ENCODE measurements at regions not wholly inside any gene's neighbourhood (a gene's known extent, or its start where the extent isn't known, plus 50 kb on each side); places are given as distances from the start of the nearest gene placed in this dataset.

DNA sequence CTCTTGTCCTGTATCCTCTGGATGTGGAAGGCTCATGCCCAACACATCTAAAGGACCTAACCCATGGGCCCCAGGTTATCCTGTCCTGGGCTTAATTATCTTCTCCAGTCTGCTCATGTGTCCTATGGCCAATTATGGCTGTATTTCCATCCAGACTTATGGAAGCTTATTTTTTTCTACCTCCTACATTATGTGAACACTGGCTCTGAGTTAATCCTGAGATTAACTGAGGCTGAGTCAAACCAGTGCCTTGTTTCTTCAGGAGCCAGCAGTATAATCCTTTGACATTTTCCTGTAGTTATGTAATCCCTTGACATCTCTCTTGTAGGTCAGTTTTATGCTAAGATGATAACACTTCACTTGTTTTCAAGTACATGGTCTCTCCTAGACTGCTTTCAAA, 213.6 kb downstream of the PMAIP1 start:
- Histone ChIP-seq H3K36me3 (ENCODE audit: control insufficient read depth, insufficient read depth, low read length) (no peaks in the 10 kb centered on the region), H3K4me2 (ENCODE audit: extremely low read depth, insufficient read depth, low read length) (no peak overlapping the region), H3K4me1 (ENCODE audit: control insufficient read depth, extremely low read depth, insufficient read depth, low read length) (no peaks in the 10 kb centered on the region), H3K27me3 (ENCODE audit: control insufficient read depth, insufficient read depth, low read length) (no peaks in the 10 kb centered on the region), H3K79me2 (ENCODE audit: control insufficient read depth, insufficient read depth, low read length) (no peaks in the 10 kb centered on the region), H4K20me1 (ENCODE audit: control insufficient read depth, extremely low read depth, insufficient read depth, low read length) (no peaks in the 10 kb centered on the region), H3K27ac (ENCODE audit: insufficient read depth, low read length) (no peak overlapping the region), H3K9me3 (ENCODE audit: control insufficient read depth, insufficient read depth, low read depth, low read length) (no peaks in the 10 kb centered on the region), H3K9ac (ENCODE audit: insufficient read depth, low read length) (no peak overlapping the region), H3K4me3 (replicated peaks in 1 of 4; ENCODE audit: control extremely low read depth in 1 of 4, insufficient read depth in 1 of 4, low read depth in 3 of 4, low read length in 4 of 4) (no peak overlapping the region), H2AFZ (ENCODE audit: low read length) (no peak overlapping the region)
- DNase-seq (ENCODE audit: low read depth in 2 of 2) = no peak
- TF ChIP-seq, protein P1, sequence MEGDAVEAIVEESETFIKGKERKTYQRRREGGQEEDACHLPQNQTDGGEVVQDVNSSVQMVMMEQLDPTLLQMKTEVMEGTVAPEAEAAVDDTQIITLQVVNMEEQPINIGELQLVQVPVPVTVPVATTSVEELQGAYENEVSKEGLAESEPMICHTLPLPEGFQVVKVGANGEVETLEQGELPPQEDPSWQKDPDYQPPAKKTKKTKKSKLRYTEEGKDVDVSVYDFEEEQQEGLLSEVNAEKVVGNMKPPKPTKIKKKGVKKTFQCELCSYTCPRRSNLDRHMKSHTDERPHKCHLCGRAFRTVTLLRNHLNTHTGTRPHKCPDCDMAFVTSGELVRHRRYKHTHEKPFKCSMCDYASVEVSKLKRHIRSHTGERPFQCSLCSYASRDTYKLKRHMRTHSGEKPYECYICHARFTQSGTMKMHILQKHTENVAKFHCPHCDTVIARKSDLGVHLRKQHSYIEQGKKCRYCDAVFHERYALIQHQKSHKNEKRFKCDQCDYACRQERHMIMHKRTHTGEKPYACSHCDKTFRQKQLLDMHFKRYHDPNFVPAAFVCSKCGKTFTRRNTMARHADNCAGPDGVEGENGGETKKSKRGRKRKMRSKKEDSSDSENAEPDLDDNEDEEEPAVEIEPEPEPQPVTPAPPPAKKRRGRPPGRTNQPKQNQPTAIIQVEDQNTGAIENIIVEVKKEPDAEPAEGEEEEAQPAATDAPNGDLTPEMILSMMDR (conservative IDR thresholded peaks at IDR 0.05 in 1 of 2, IDR thresholded peaks at IDR 0.05 in 1 of 2; ENCODE audit: low read depth in 1 of 2, low read length in 2 of 2) = no peak
- TF ChIP-seq EZH2 (IDR thresholded peaks at IDR 0.05; ENCODE audit: low read length, missing control alignments) = no peak

DNA sequence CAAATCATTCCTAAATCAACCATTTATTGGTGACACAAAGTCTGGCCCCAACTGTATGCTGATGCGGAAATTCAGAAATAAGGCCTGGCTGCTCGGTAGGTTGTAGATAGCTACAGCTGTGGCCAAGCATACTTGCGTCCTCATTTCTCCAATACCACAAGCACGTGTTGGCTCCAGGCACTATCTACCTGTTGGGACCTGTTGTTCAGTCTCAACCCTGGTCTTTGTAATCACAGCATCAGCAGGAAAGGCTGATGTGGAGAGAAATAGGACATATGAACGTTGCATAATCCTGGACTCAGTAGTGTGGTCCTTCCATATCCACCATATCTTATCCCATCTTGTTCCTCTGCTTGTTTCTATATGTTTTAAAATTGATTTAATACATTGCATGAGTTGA, 212.6 kb downstream of the PMAIP1 start:
- H2AFZ ChIP-seq (ENCODE audit: low read length) = no peak overlapping the region
- no peak overlapping the region for H3K27ac ChIP-seq (ENCODE audit: insufficient read depth, low read length)
- no peaks in the 10 kb centered on the region for H4K20me1 ChIP-seq (ENCODE audit: control insufficient read depth, extremely low read depth, insufficient read depth, low read length)
- no peaks in the 10 kb centered on the region for H3K9me3 ChIP-seq (ENCODE audit: control insufficient read depth, insufficient read depth, low read depth, low read length)
- H3K4me1 ChIP-seq (ENCODE audit: control insufficient read depth, extremely low read depth, insufficient read depth, low read length) = no peaks in the 10 kb centered on the region
- TF ChIP-seq, protein P1 (conservative IDR thresholded peaks at IDR 0.05 in 1 of 2, IDR thresholded peaks at IDR 0.05 in 1 of 2; ENCODE audit: low read depth in 1 of 2, low read length in 2 of 2) = no peak
- no peak for TF ChIP-seq EZH2 (IDR thresholded peaks at IDR 0.05; ENCODE audit: low read length, missing control alignments)
- H3K27me3 ChIP-seq (ENCODE audit: control insufficient read depth, insufficient read depth, low read length) = no peaks in the 10 kb centered on the region
- no peak overlapping the region for H3K4me3 ChIP-seq (replicated peaks in 1 of 4; ENCODE audit: control extremely low read depth in 1 of 4, insufficient read depth in 1 of 4, low read depth in 3 of 4, low read length in 4 of 4)
- H3K79me2 ChIP-seq (ENCODE audit: control insufficient read depth, insufficient read depth, low read length) = no peaks in the 10 kb centered on the region
- H3K4me2 ChIP-seq (ENCODE audit: extremely low read depth, insufficient read depth, low read length) = no peak overlapping the region
- no peak overlapping the region for H3K9ac ChIP-seq (ENCODE audit: insufficient read depth, low read length)
- no peaks in the 10 kb centered on the region for H3K36me3 ChIP-seq (ENCODE audit: control insufficient read depth, insufficient read depth, low read length)
- DNase-seq (ENCODE audit: low read depth in 2 of 2) = no peak

DNA sequence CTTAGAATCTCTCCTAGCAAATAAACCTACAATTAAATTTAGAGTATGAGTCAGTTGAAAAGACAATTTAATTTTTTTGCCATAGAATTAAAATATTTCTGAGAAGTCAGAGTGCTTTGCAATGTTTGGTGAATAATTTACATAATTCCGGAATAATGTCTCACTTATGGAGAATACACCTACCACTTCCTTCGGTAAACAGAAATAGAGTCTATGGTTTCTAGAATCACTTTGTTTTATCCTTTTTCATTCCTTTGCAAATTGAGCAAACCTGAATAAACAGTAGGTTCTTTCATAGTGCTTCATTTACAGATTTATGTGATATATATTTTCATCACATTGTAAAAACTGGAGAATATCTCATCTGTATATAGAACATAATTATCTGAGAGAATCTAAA, 211.7 kb downstream of the PMAIP1 start:
- Histone ChIP-seq H3K36me3 (ENCODE audit: control insufficient read depth, insufficient read depth, low read length) (no peaks in the 10 kb centered on the region), H3K27ac (ENCODE audit: insufficient read depth, low read length) (no peak overlapping the region), H3K79me2 (ENCODE audit: control insufficient read depth, insufficient read depth, low read length) (no peaks in the 10 kb centered on the region), H3K4me3 (replicated peaks in 1 of 4; ENCODE audit: control extremely low read depth in 1 of 4, insufficient read depth in 1 of 4, low read depth in 3 of 4, low read length in 4 of 4) (no peak overlapping the region), H3K4me2 (ENCODE audit: extremely low read depth, insufficient read depth, low read length) (no peak overlapping the region), H3K9ac (ENCODE audit: insufficient read depth, low read length) (no peak overlapping the region), H4K20me1 (ENCODE audit: control insufficient read depth, extremely low read depth, insufficient read depth, low read length) (no peaks in the 10 kb centered on the region), H3K4me1 (ENCODE audit: control insufficient read depth, extremely low read depth, insufficient read depth, low read length) (no peaks in the 10 kb centered on the region), H2AFZ (ENCODE audit: low read length) (no peak overlapping the region), H3K27me3 (ENCODE audit: control insufficient read depth, insufficient read depth, low read length) (no peaks in the 10 kb centered on the region), H3K9me3 (ENCODE audit: control insufficient read depth, insufficient read depth, low read depth, low read length) (no peaks in the 10 kb centered on the region)
- no peak for TF ChIP-seq EZH2 (IDR thresholded peaks at IDR 0.05; ENCODE audit: low read length, missing control alignments)
- TF ChIP-seq, protein P1 (conservative IDR thresholded peaks at IDR 0.05 in 1 of 2, IDR thresholded peaks at IDR 0.05 in 1 of 2; ENCODE audit: low read depth in 1 of 2, low read length in 2 of 2) = no peak
- no peak for DNase-seq (ENCODE audit: low read depth in 2 of 2)
